Calu3 (cell line): ENCODE measurements at regions not wholly inside any gene's neighbourhood (a gene's known extent, or its start where the extent isn't known, plus 50 kb on each side); places are given as distances from the start of the nearest gene placed in this dataset.

Experiments used
- BruUV-seq: library from RNA; stranded (reverse); fragments of 400-500 nt; replicated peaks from 2 replicates; lab custom pipeline; 2021; lab: Mats Ljungman, UMichigan
- CTCF ChIA-PET: fragments of 300-600 bp; sonication (Branson Sonifier 250); formaldehyde crosslinking; loops from one replicate; lab custom pipeline; 2022; ENCODE audit warnings: antibody characterized with exemption; lab: Charles Lee
- DNase-seq: peaks from one replicate; pipeline ENCODE4 v3.0.0; 2022
- H3K27ac Mint-ChIP-seq: one replicate; pipeline ENCODE4 v1.8.0; 2022; ENCODE audit warnings: mixed read lengths; ENCODE audit not compliant: unreplicated experiment
- H3K27me3 Mint-ChIP-seq: one replicate; pipeline ENCODE4 v1.8.0; 2022; ENCODE audit warnings: mixed read lengths; ENCODE audit not compliant: unreplicated experiment
- H3K36me3 Mint-ChIP-seq: one replicate; pipeline ENCODE4 v1.8.0; 2022; ENCODE audit warnings: mild to moderate bottlenecking, moderate library complexity, mixed read lengths; ENCODE audit not compliant: insufficient read depth, unreplicated experiment
- H3K4me1 Mint-ChIP-seq: one replicate; pipeline ENCODE4 v1.8.0; 2022; ENCODE audit warnings: mild to moderate bottlenecking, low read depth, mixed read lengths; ENCODE audit not compliant: unreplicated experiment
- H3K4me3 Mint-ChIP-seq: one replicate; pipeline ENCODE4 v1.8.0; 2022; ENCODE audit warnings: mild to moderate bottlenecking, low read depth, moderate library complexity, mixed read lengths; ENCODE audit not compliant: unreplicated experiment
- H3K9me3 Mint-ChIP-seq: one replicate; pipeline ENCODE4 v1.8.0; 2022; ENCODE audit warnings: low read depth, mixed read lengths; ENCODE audit not compliant: unreplicated experiment
- CTCF ChIP-seq: fragments of 200-600 bp; IDR thresholded peaks from one replicate; pipeline ENCODE4 v1.8.0; 2022; ENCODE audit warnings: antibody characterized with exemption; ENCODE audit not compliant: unreplicated experiment
- intact Hi-C: fragments of 100-400 bp; cut with micrococcal nuclease; formaldehyde crosslinking; loops from one replicate; pipeline ENCODE4 v1.10.0; 2022; ENCODE audit not compliant: unreplicated experiment

- no peak overlapping the region for H3K27ac Mint-ChIP-seq
- H3K4me3 Mint-ChIP-seq: no peak overlapping the region
- H3K4me1 Mint-ChIP-seq: no peaks in the 10 kb centered on the region
- intact Hi-C loops: no loop called here
- H3K9me3 Mint-ChIP-seq: no peaks in the 10 kb centered on the region
- no peaks in the 10 kb centered on the region for H3K36me3 Mint-ChIP-seq
- TF ChIP-seq CTCF: no peak
- no peak for DNase-seq
- CTCF ChIA-PET: no interaction called here
- no peaks in the 10 kb centered on the region for H3K27me3 Mint-ChIP-seq
- no TSS peak for BruUV-seq
Observed at GRCh38 chr2:217523286-217523685, 479.5 kb downstream of the TNS1 start.

- no peaks in the 10 kb centered on the region for H3K27me3 Mint-ChIP-seq
- intact Hi-C loops: no loop called here
- no peaks in the 10 kb centered on the region for H3K36me3 Mint-ChIP-seq
- no TSS peak for BruUV-seq
- CTCF ChIA-PET: no interaction called here
- H3K9me3 Mint-ChIP-seq: no peaks in the 10 kb centered on the region
- no peaks in the 10 kb centered on the region for H3K4me1 Mint-ChIP-seq
- TF ChIP-seq CTCF: no peak
- DNase-seq: no peak
- no peak overlapping the region for H3K27ac Mint-ChIP-seq
- no peak overlapping the region for H3K4me3 Mint-ChIP-seq
Observed at GRCh38 chr2:217521820-217522219, 481.0 kb downstream of the TNS1 start.

GRCh38 chr2:217520356-217521010 is 482.3 kb downstream of the TNS1 start:
- no peak overlapping the region for H3K27ac Mint-ChIP-seq
- no peaks in the 10 kb centered on the region for H3K4me1 Mint-ChIP-seq
- H3K27me3 Mint-ChIP-seq: no peaks in the 10 kb centered on the region
- H3K4me3 Mint-ChIP-seq: no peak overlapping the region
- no peaks in the 10 kb centered on the region for H3K36me3 Mint-ChIP-seq
- CTCF ChIA-PET: interaction anchor here (0.6 kb wide), 1 partner anchor 20 kb away, joined by 4 read pairs; no protein-coding TSS in a partner anchor
- no peak for DNase-seq
- intact Hi-C loops: no loop called here
- no peak for TF ChIP-seq CTCF
- no TSS peak for BruUV-seq
- H3K9me3 Mint-ChIP-seq: no peaks in the 10 kb centered on the region

- no peaks in the 10 kb centered on the region for H3K9me3 Mint-ChIP-seq
- no peak overlapping the region for H3K27ac Mint-ChIP-seq
- intact Hi-C loops: loop anchor here (5.0 kb wide), 1 partner anchor 230 kb away; no protein-coding TSS in a partner anchor
- no peak overlapping the region for H3K4me3 Mint-ChIP-seq
- H3K4me1 Mint-ChIP-seq: peaks cover 10% of the 10 kb centered on the region
- TF ChIP-seq CTCF: no peak
- no TSS peak for BruUV-seq
- CTCF ChIA-PET: no interaction called here
- H3K27me3 Mint-ChIP-seq: no peaks in the 10 kb centered on the region
- DNase-seq: no peak
- no peaks in the 10 kb centered on the region for H3K36me3 Mint-ChIP-seq
Observed at GRCh38 chr2:217517402-217517801, 485.4 kb downstream of the TNS1 start.
